RWPE2 (cell line): ENCODE measurements at regions not wholly inside any gene's neighbourhood (a gene's known extent, or its start where the extent isn't known, plus 50 kb on each side); places are given as distances from the start of the nearest gene placed in this dataset.

Experiments used
- ATAC-seq: fragments of 200-7000 bp; cut with Tn5 transposase; 3 replicates; pipeline ENCODE4 v1.9.1; 2021; ENCODE audit warnings: low read depth
- DNase-seq: peaks from one replicate; pipeline ENCODE4 v3.0.0-alpha.2; 2020; ENCODE audit warnings: low spot score
- H3K27ac ChIP-seq: fragments of 450-650 bp; 2 replicates; pipeline ENCODE4 v1.5.1; 2017; ENCODE audit warnings: mild to moderate bottlenecking; ENCODE audit not compliant: poor library complexity, severe bottlenecking
- H3K27me3 ChIP-seq: fragments of 250-450 bp; sonication (Bioruptor Pico); 2 replicates; pipeline ENCODE4 v1.5.1; 2021; ENCODE audit warnings: mild to moderate bottlenecking, moderate library complexity; ENCODE audit not compliant: insufficient read depth, poor library complexity, severe bottlenecking
- H3K36me3 ChIP-seq: fragments of 250-450 bp; sonication (Bioruptor Pico); 2 replicates; pipeline ENCODE4 v1.5.1; 2020; ENCODE audit warnings: low read depth, mild to moderate bottlenecking, moderate library complexity
- H3K4me1 ChIP-seq: fragments of 250-450 bp; sonication (Bioruptor Pico); 2 replicates; pipeline ENCODE4 v1.5.1; 2021; ENCODE audit warnings: mild to moderate bottlenecking, moderate library complexity; ENCODE audit not compliant: insufficient read depth, poor library complexity, severe bottlenecking
- H3K4me3 ChIP-seq: fragments of 250-450 bp; sonication (Bioruptor Pico); 2 replicates; pipeline ENCODE4 v1.5.1; 2021; ENCODE audit warnings: mild to moderate bottlenecking, moderate library complexity; ENCODE audit not compliant: severe bottlenecking
- H3K9me3 ChIP-seq: fragments of 250-450 bp; sonication (Bioruptor Pico); 2 replicates; pipeline ENCODE4 v1.5.1; 2021; ENCODE audit warnings: mild to moderate bottlenecking, moderate library complexity; ENCODE audit not compliant: severe bottlenecking
- CTCF ChIP-seq: fragments of 450-650 bp; IDR thresholded peaks from one replicate; pipeline ENCODE4 v1.5.1; 2017; ENCODE audit warnings: mild to moderate bottlenecking, moderate library complexity; ENCODE audit not compliant: poor library complexity, severe bottlenecking

- Histone ChIP-seq H3K27ac (no peak overlapping the region), H3K36me3 (no peaks in the 10 kb centered on the region), H3K4me1 (no peaks in the 10 kb centered on the region), H3K27me3 (no peaks in the 10 kb centered on the region), H3K9me3 (no peaks in the 10 kb centered on the region), H3K4me3 (no peak overlapping the region)
- TF ChIP-seq CTCF, result no peak
- ATAC-seq (no peak), DNase-seq (no peak)
Measured at GRCh38 chr15:47975427-47975826, 145.4 kb upstream of the SLC24A5 start.

- Histone ChIP-seq H3K27me3 (no peaks in the 10 kb centered on the region), H3K4me3 (no peak overlapping the region), H3K9me3 (no peaks in the 10 kb centered on the region), H3K4me1 (no peaks in the 10 kb centered on the region), H3K36me3 (no peaks in the 10 kb centered on the region), H3K27ac (no peak overlapping the region)
- ATAC-seq, result no peak
- no peak for TF ChIP-seq CTCF
- no peak for DNase-seq
Measured at GRCh38 chr15:47983533-47983932, 137.3 kb upstream of the SLC24A5 start.

- no peak for DNase-seq
- Histone ChIP-seq H3K4me1 (no peaks in the 10 kb centered on the region), H3K4me3 (no peak overlapping the region), H3K27ac (no peak overlapping the region), H3K27me3 (no peaks in the 10 kb centered on the region), H3K9me3 (no peaks in the 10 kb centered on the region), H3K36me3 (no peaks in the 10 kb centered on the region)
- ATAC-seq, result no peak
- no peak for TF ChIP-seq CTCF
Measured at GRCh38 chr15:47985568-47985967, 135.2 kb upstream of the SLC24A5 start.

GRCh38 chr15:47987461-47987860 is 133.3 kb upstream of the SLC24A5 start:
- Histone ChIP-seq H3K27me3 (no peaks in the 10 kb centered on the region), H3K36me3 (no peaks in the 10 kb centered on the region), H3K27ac (no peak overlapping the region), H3K4me3 (no peak overlapping the region), H3K4me1 (no peaks in the 10 kb centered on the region), H3K9me3 (no peaks in the 10 kb centered on the region)
- ATAC-seq (no peak), DNase-seq (no peak)
- TF ChIP-seq CTCF, result no peak

GRCh38 chr15:47987908-47988532 is 132.8 kb upstream of the SLC24A5 start:
- DNase-seq (no peak), ATAC-seq (peak; percentile 93)
- peak; percentile 97 for TF ChIP-seq CTCF

More at GRCh38 chr15:47987908-47988532, 132.8 kb upstream of the SLC24A5 start:
- Histone ChIP-seq H3K27me3 (no peaks in the 10 kb centered on the region), H3K4me1 (no peaks in the 10 kb centered on the region), H3K36me3 (no peaks in the 10 kb centered on the region), H3K4me3 (no peak overlapping the region), H3K9me3 (no peaks in the 10 kb centered on the region), H3K27ac (no peak overlapping the region)
